Adrenal gland (tissue), 9 donors: ENCODE measurements at regions not wholly inside any gene's neighbourhood (a gene's known extent, or its start where the extent isn't known, plus 50 kb on each side); places are given as distances from the start of the nearest gene placed in this dataset.
"Not testable (repeated sequence)": the region's sequence is repeated elsewhere in the genome, so short reads cannot be mapped to it uniquely, and the experiment has no call there.

Source experiments
- DNase-seq, 7 donors: peaks; one replicate each; pipeline ENCODE4 v3.0.0-alpha.2; 2019 to 2020
- H3K27ac ChIP-seq, 5 donors: fragments of 200-600 bp; sonication (generic) in 4 of 5; 1 replicate in 3 of 5; 2 replicates in 2 of 5; pipeline versions ENCODE4 v1.5.1 to v1.8.0; 2016 to 2020; ENCODE audit warnings: mild to moderate bottlenecking in 1 of 5
- H3K27me3 ChIP-seq: fragments of 200-600 bp; 2 replicates; pipeline ENCODE4 v1.8.0; 2021
- H3K36me3 ChIP-seq, 2 donors: fragments of 200-600 bp; replicated peaks in 1 of 2; 1 replicate in 1 of 2; 2 replicates in 1 of 2; pipeline versions ENCODE4 v1.5.1 to v1.8.0; 2018 to 2022
- H3K4me1 ChIP-seq, 2 donors: fragments of 200-600 bp; replicated peaks in 1 of 2; 1 replicate in 1 of 2; 2 replicates in 1 of 2; pipeline versions ENCODE4 v1.5.1 to v1.8.0; 2018 to 2021
- H3K4me3 ChIP-seq, 4 donors: fragments of 200-600 bp; sonication (generic) in 3 of 4; one replicate each; pipeline ENCODE4 v1.5.1; 2016 to 2018
- H3K9me3 ChIP-seq, 3 donors: fragments of 200-600 bp; sonication (generic) in 1 of 3; replicated peaks in 1 of 3; 1 replicate in 2 of 3; 2 replicates in 1 of 3; pipeline versions ENCODE4 v1.5.1 to v1.8.0; 2016 to 2021
- POLR2A ChIP-seq, 2 donors: fragments of 450-650 bp; IDR thresholded peaks; one replicate each; pipeline ENCODE4 v1.6.1; 2017; ENCODE audit warnings: antibody characterized with exemption in 2 of 2, mild to moderate bottlenecking in 2 of 2, moderate library complexity in 1 of 2
- WGBS, 4 donors: extraction: QIAGEN DNeasy Blood & Tissue Kit in 2 of 4; methylation state at CpG; one replicate each; pipeline versions ENCODE4 v1.1.5 to v1.1.7; 2013 to 2017; 5-methylcytosine and 5-hydroxymethylcytosine counted together
- intact Hi-C, 2 donors: fragments of 100-400 bp; cut with DNase I; formaldehyde crosslinking; loops; one replicate each; pipeline versions ENCODE4 v1.14.1 to v1.15.0; 2022 to 2023
- TF ChIP-seq, protein P1 (sequence below), 6 experiments: fragments of 450-650 bp in 4 of 6; fragments of 200-600 bp in 2 of 6; sonication (generic) in 1 of 6; IDR thresholded peaks; 1 replicate in 5 of 6; 2 replicates in 1 of 6; pipeline versions ENCODE4 v1.5.1 to v1.8.0; 2016 to 2021; ENCODE audit warnings: antibody characterized with exemption in 6 of 6, mild to moderate bottlenecking in 2 of 6, moderate library complexity in 1 of 6
- donor health status: healthy with polysubstance abuse.
- donor health status: Bipolar disorder and iron deficiency.
- donor health status: DM: yes; HTN: yes; CAD: no.
- donor health status: DM: no; HTN: no; CAD: no.
- donor health status: DM: no; HTN: no; CAD: no.

DNA sequence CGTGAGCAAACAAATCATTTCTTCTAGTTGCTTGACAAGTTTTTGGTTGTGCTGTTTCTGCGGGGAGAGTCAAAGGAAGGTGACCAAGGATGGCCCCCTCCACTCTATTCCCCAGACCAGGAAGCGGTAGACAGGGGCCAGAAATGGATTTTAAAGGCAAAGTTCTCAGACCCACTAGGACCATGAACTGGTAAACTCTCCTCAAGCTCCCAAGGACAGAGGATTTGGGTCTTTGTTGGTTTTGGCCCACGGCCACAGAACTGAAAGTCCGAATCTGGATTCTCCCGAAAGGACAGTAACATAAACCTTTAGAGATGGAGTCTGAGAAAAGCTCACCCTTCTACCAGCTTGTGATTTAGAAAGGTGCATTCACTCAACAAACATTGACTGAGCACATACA, 85.9 kb upstream of the C2CD4B start:
- 68 to 74% (median 72%) methylated on average over 6 of the region's 6 CpGs for WGBS, 4 donors
- Histone ChIP-seq H3K4me3 (no peak overlapping the region), H3K27me3 (no peaks in the 10 kb centered on the region), H3K27ac (no peak overlapping the region), H3K9me3 (no peaks in the 10 kb centered on the region), H3K4me1 (no peaks in the 10 kb centered on the region), H3K36me3 (no peaks in the 10 kb centered on the region)
- no peak for TF ChIP-seq POLR2A (IDR thresholded peaks at IDR 0.05)
- TF ChIP-seq, protein P1, sequence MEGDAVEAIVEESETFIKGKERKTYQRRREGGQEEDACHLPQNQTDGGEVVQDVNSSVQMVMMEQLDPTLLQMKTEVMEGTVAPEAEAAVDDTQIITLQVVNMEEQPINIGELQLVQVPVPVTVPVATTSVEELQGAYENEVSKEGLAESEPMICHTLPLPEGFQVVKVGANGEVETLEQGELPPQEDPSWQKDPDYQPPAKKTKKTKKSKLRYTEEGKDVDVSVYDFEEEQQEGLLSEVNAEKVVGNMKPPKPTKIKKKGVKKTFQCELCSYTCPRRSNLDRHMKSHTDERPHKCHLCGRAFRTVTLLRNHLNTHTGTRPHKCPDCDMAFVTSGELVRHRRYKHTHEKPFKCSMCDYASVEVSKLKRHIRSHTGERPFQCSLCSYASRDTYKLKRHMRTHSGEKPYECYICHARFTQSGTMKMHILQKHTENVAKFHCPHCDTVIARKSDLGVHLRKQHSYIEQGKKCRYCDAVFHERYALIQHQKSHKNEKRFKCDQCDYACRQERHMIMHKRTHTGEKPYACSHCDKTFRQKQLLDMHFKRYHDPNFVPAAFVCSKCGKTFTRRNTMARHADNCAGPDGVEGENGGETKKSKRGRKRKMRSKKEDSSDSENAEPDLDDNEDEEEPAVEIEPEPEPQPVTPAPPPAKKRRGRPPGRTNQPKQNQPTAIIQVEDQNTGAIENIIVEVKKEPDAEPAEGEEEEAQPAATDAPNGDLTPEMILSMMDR (IDR thresholded peaks at IDR 0.05), result no peak
- intact Hi-C loops, result no loop called here
- DNase-seq, result no peak

DNA sequence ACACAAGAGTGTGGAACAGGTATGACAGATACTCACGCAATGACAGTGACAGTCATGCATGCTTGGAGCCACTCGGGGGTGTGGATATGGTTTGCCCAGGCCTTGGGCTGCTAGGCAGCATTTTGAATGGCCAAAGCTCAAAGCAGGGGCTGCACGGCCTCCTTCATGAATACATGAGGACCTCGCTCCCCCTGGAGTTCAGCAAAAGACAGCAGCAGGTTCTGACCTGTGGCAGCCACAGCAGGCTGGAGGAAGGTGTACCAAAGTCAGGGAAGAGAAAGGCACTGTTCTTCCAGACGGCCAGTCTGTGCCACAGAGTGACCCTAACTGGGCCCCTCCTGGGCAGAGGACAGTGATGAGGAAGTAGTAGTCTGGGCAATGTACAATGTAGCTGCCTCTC, 88.2 kb upstream of the C2CD4B start:
- H3K9me3 ChIP-seq, result no peaks in the 10 kb centered on the region
- WGBS, 4 donors, result 75 to 86% (median 78%) methylated on average over 3 to 5 of the region's 5 CpGs
- no peak for TF ChIP-seq POLR2A (IDR thresholded peaks at IDR 0.05)
- TF ChIP-seq, protein P1 (IDR thresholded peaks at IDR 0.05), result no peak
- no peak overlapping the region for H3K27ac ChIP-seq
- no peaks in the 10 kb centered on the region for H3K27me3 ChIP-seq
- no peak overlapping the region for H3K4me3 ChIP-seq
- no peaks in the 10 kb centered on the region for H3K4me1 ChIP-seq
- no peaks in the 10 kb centered on the region for H3K36me3 ChIP-seq
- intact Hi-C loops, result no loop called here
- no peak for DNase-seq

DNA sequence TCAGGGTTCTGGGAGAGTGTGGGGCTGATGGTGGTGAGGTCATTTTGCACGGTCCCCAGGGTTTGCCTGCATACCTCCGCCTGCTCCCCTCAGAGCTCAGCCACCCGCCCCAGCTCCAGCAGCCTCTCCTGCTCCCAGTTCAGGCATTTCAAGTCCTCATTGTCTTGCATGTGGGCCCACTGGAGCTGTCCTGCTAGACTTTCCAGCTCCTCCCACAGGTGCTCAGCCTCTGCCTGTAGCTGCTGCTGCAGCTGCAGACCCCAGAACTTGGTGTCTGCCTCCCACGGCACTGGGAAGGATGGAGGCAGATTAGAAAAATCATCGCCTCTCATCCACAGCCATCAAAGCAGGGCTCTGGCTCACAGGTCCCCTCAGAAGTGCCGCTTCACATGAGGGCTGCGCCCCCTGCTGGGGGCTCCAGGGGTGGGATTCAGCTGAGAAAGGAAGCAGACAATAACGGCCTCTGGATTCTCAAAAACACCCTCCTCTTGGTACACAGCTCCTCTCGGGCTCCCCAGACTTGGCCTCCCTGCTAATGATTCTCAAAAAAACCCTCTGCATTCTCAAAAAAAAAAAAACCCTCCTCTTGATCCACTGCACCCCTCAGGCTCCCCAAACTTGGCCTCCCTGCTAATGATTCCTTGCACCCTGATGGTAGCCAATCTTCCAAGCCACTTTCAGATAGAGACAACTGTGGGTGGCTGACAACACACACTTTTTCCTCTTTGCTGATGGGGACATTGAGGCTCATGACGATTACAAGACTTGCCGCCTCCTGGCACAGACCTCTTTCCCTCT, 89.3 kb upstream of the C2CD4B start:
- 25 to 41% (median 38%) methylated on average over 7 to 11 of the region's 11 CpGs for WGBS, 4 donors
- Histone ChIP-seq H3K4me3 (no peak overlapping the region), H3K27me3 (no peaks in the 10 kb centered on the region), H3K4me1 (no peaks in the 10 kb centered on the region), H3K9me3 (no peaks in the 10 kb centered on the region), H3K27ac (no peak overlapping the region), H3K36me3 (no peaks in the 10 kb centered on the region)
- no peak for TF ChIP-seq POLR2A (IDR thresholded peaks at IDR 0.05)
- TF ChIP-seq, protein P1 (IDR thresholded peaks at IDR 0.05), result peak; percentile 42 to 65 (median 56)
- intact Hi-C loops, result no loop called here
- peak; percentile 35 to 81 (median 69) for DNase-seq

DNA sequence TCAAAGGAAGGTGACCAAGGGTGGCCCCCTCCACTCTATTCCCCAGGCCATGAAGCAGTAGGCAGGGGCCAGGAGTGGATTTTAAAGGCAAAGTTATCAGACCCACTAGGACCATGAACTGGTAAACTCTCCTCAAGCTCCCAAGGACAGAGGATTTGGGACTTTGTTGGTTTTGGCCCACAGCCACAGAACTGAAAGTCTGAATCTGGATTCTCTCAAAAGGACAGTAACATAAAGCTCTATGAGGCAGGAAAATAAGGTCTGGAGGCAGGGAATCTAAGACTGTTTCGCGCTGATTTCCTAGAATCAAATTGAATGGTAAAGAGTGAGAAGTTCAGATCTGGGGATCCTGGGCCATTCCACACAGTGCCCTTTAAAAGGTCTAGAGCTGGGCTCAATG, 91.3 kb upstream of the C2CD4B start:
- H3K9me3 ChIP-seq, H3K4me1 ChIP-seq, intact Hi-C loops, H3K4me3 ChIP-seq, H3K27ac ChIP-seq, H3K36me3 ChIP-seq, H3K27me3 ChIP-seq: not testable (repeated sequence)
- DNase-seq, result peak in 1 of 7 donors; percentile 11
- WGBS, 4 donors, result 85 to 100% (median 87%) methylated on average over 2 of the region's 2 CpGs

DNA sequence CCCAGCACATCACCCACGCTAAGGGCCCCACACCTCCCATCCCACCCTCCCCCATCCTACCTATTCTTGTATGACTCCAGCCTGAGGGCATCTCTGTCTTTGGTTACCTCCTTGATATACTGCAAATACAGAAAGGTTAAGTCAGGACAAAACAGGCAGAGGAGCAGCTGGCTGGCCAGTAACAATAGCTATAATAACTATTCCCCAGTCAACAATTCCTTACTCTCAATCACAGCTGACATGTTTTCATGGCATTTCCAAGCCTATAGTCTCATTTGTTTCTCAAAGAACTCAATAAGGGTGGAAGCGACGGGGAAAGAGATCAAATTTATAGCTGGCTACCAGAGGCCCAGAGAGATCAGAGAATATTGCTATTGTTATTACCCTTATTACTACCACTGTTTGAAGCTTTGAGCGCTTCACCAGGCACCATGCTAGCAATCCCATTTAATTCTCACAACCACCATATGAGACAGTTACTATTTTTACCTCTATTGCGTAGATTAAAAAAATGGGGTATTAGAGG, 93.0 kb upstream of the C2CD4B start:
- Histone ChIP-seq H3K4me3 (no peak overlapping the region), H3K27ac (no peak overlapping the region), H3K27me3 (no peaks in the 10 kb centered on the region), H3K9me3 (peaks cover 0 to 10% (median 0%) of the 10 kb centered on the region in 3 donors), H3K4me1 (no peaks in the 10 kb centered on the region), H3K36me3 (no peaks in the 10 kb centered on the region)
- intact Hi-C loops, result no loop called here
- 83 to 94% (median 89%) methylated on average over 5 of the region's 5 CpGs for WGBS, 4 donors
- no peak for DNase-seq
- no peak for TF ChIP-seq POLR2A (IDR thresholded peaks at IDR 0.05)
- TF ChIP-seq, protein P1 (IDR thresholded peaks at IDR 0.05), result no peak
